ENCODE measurements at regions not wholly inside any gene's neighbourhood (a gene's known extent, or its start where the extent isn't known, plus 50 kb on each side); places are given as distances from the start of the nearest gene placed in this dataset.

DNA sequence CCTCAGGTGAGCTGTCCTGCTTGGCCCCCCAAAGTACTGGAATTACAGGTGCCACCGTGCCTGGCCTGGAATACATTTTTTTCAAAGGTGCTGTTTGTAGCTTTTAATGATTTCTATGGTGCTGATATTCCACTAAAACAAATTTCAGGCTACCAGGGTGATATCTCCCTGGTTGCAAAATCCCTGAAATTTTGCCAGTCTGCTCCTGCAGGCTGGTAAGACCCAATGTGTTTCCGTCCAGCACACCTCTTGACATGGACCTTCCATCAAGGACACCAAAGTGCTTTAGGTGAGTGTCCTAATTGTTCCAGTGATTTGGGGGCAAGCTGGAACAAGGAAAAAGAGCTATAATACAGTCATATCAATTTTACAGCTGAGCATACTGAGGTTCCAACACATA, 69.8 kb upstream of the KMT2C start:
- TF ChIP-seq, protein P1, sequence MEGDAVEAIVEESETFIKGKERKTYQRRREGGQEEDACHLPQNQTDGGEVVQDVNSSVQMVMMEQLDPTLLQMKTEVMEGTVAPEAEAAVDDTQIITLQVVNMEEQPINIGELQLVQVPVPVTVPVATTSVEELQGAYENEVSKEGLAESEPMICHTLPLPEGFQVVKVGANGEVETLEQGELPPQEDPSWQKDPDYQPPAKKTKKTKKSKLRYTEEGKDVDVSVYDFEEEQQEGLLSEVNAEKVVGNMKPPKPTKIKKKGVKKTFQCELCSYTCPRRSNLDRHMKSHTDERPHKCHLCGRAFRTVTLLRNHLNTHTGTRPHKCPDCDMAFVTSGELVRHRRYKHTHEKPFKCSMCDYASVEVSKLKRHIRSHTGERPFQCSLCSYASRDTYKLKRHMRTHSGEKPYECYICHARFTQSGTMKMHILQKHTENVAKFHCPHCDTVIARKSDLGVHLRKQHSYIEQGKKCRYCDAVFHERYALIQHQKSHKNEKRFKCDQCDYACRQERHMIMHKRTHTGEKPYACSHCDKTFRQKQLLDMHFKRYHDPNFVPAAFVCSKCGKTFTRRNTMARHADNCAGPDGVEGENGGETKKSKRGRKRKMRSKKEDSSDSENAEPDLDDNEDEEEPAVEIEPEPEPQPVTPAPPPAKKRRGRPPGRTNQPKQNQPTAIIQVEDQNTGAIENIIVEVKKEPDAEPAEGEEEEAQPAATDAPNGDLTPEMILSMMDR (conservative IDR thresholded peaks at IDR 0.05), result no peak
- TF ChIP-seq EZH2 (IDR thresholded peaks at IDR 0.05; ENCODE audit: low read depth), result no peak
